HK-2 (cell line): ENCODE measurements at regions not wholly inside any gene's neighbourhood (a gene's known extent, or its start where the extent isn't known, plus 50 kb on each side); places are given as distances from the start of the nearest gene placed in this dataset.
A peak's percentile ranks its signal among the peaks of the same experiment; 100 is the strongest.
"Not testable (repeated sequence)": the region's sequence is repeated elsewhere in the genome, so short reads cannot be mapped to it uniquely, and the experiment has no call there.

Experiments used
- DNase-seq: peaks from one replicate; pipeline ENCODE4 v3.0.0-alpha.2; 2018; ENCODE audit not compliant: unreplicated experiment

DNA sequence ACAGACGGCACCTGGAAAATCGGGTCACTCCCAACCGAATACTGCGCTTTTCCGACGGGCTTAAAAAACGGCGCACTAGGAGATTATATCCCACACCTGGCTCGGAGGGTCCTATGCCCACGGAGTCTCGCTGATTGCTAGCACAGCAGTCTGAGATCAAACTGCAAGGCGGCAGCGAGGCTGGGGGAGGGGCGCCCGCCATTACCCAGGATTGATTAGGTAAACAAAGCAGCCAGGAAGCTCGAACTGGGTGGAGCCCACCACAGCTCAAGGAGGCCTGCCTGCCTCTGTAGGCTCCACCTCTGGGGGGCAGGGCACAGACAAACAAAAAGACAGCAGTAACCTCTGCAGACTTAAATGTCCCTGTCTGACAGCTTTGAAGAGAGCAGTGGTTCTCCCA, 64.5 kb downstream of the SLC30A10 start:
- DNase-seq: not testable (repeated sequence)

GRCh38 chr1:219862366-219862765, 66.0 kb downstream of the SLC30A10 start:
- DNase-seq: no peak

- DNase-seq: no peak
Measured at GRCh38 chr1:219858980-219859379, 69.4 kb downstream of the SLC30A10 start.

DNA sequence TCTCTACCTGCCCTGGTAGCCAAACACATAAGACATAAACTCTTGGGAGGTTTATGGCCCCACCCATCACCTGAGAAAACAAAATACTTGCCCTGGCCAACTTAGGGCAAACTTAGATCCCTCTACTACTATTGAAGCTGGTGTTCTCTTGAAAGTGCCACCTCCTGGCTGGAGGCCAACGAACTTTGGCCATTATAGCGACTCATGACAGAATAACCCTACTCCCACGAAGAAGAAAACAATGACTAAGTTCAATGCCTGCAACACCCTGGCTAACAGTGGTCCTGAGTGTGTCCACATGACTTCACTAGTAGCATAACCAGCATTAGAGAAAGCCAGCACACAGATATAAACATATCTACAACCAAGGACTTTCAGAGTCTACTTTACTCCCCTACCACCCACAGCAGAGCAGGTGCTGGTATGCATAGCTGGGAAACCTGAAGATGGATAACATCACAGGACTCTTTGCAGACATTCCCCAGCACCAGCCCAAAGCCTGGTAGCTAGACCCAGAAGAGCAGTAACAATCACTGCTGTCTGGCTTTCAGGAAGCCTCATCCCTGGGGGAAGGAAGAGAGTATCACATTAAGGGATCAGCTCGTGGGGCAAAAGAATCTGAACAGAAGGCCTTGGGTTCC, 81.0 kb downstream of the SLC30A10 start:
- no peak for DNase-seq

DNA sequence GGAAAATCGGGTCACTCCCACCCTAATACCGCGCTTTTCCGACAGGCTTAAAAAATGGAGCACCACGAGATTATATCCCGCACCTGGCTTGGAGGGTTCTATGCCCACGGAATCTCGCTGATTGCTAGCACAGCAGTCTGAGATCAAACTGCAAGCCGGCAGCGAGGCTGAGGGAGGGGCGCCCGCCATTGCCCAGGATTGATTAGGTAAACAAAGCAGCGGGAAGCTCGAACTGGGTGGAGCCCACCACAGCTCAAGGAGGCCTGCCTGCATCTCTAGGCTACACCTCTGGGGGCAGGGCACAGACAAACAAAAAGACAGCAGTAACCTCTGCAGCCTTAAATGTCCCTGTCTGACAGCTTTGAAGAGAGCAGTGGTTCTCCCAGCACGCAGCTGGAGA, 88.8 kb downstream of the SLC30A10 start:
- not testable (repeated sequence) for DNase-seq

- DNase-seq: no peak
Measured at GRCh38 chr1:219837994-219838294, 90.4 kb downstream of the SLC30A10 start.

- no peak for DNase-seq
Measured at GRCh38 chr1:219837274-219837993, 90.9 kb downstream of the SLC30A10 start.

GRCh38 chr1:219834314-219834917, 93.9 kb downstream of the SLC30A10 start:
- no peak for DNase-seq

- DNase-seq: no peak
Measured at GRCh38 chr1:219833214-219833815, 95.0 kb downstream of the SLC30A10 start.

DNA sequence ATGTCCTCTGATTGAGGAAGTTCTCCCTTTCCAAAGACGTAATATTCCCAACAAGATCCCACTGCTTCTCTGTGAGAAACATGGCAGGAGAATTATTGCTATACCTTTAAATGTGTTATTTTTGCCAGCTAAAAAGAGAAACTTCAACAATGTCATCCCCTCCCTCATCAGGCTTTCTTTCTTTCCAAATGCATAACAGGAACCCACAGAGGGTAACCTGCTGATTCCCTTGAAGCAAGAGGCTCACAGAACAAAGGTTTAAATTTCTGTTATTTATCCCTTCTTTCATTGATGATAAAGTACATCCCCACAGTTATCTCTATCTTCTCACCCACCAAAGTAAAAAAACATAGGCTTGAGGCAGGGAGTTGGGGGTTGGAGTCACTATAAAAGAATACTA, 102.1 kb downstream of the SLC30A10 start:
- DNase-seq: no peak

DNA sequence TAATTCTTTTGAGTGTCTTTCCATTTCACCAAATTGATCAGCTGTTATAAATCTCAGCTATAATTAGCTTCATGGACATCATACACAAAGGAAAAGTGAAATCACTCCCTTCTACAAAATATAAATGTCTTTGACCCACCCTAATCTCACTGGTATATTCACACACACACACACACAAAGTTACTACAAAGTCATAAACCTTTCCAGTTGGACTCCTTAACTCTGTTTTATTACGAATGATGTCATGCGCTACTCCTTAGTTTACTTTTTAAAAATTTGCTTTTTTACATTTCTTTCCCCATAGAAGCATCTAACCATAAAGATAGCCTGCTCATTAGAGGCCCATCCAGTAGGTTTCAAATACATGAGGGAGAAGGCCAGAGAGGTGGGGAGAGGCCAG, 103.0 kb downstream of the SLC30A10 start:
- no peak for DNase-seq

DNA sequence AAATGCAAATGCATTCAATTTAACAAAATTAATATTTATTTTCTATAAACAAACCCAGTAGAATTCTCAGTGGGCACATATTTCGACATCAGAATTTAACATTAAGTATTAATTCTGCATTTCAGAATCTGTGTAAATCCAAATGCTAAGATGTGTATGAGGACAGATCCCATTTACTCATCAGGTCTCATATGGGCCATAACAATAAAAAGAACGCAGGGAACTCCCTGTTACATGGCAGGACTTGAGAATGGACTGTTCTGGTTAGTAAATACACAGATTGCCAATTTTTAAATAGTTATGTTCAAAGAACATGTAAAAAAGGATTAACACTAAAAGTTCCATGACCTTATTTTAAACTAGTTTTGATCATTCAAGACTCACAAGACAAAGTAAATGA, 104.0 kb downstream of the SLC30A10 start:
- DNase-seq: no peak

- no peak for DNase-seq
Measured at GRCh38 chr1:219820551-219820950, 107.8 kb downstream of the SLC30A10 start.

DNA sequence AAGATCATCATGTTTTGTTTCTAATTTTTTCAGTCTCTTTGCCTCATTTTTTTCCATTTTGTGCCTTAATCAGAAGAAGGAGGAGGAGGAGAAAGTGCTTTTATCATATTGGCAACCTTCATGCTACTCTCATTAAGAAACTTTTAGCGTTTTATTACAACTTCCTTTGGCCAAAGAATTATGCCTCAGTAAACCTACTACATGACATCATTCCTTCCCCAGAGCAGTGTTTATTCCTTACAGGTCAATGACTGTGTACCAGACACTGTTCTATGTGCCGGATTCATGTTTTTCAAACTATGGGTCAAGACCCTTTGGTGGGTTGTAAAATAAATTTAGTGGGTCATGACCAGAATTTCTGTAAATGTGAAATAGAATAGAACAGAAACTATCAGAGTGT, 110.4 kb downstream of the SLC30A10 start:
- DNase-seq: no peak

- DNase-seq: no peak
Measured at GRCh38 chr1:219813294-219813693, 115.1 kb downstream of the SLC30A10 start.

- peak; percentile 46 for DNase-seq
Measured at GRCh38 chr1:219812491-219813203, 115.7 kb downstream of the SLC30A10 start.

DNA sequence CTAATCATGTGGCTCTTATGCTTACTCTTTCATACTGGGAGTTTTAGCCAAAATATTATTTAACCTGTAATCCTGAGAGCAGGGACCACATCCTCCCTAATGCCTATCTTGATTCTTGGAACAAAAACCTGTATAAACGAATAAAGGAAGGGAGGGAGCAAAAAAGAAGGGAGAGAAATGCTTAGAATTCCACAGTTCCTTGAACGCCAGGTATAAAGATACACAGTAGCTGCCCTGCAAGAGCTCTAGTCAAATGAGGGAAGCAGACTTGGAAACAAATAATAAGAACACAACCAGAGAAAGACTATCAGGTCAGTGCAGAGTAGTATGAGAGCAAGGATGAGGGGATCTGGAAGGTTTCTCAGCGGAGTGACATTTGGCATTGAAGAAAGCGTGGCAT, 116.3 kb downstream of the SLC30A10 start:
- DNase-seq: no peak

- no peak for DNase-seq
Measured at GRCh38 chr1:219810451-219810850, 117.9 kb downstream of the SLC30A10 start.

DNA sequence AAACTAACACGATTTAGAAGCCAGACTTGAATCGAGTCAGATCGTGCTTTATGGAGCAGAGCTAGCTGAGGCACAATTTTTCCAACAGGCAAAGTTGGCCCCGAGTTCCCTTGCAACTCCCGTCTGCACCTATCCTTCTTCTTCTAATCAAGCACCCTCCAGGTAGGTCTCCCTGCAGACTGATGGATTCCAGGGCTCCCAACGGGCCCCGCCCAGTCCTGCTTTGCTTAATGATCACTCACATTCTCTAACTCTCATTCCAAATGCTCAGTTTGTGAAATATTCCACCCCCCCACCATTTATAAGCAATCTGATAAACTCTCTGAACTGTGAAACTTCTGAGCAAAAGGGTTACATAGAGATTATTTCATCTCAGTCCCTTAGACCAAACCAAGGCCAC, 119.6 kb downstream of the SLC30A10 start:
- no peak for DNase-seq

GRCh38 chr1:219806642-219807041, 121.7 kb downstream of the SLC30A10 start:
- DNase-seq: no peak

DNA sequence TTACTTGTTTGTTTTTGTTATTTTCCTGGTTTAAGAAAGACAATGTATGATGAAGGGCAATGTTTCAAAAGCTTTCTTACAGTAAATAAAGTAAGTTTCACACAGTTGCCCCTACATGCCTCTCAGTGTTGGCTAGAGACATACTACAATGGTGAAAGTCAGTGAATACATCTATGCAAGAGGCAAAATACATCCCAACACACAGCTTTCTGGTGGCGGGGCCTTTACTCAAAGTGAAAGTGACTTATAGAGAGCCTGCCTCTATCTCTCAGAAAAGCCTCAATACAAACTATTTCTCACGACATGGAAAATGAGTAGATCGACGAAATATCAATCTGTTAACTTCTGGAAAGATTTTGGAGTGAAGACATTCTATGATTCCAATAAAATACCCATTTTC, 122.3 kb downstream of the SLC30A10 start:
- DNase-seq: no peak

DNA sequence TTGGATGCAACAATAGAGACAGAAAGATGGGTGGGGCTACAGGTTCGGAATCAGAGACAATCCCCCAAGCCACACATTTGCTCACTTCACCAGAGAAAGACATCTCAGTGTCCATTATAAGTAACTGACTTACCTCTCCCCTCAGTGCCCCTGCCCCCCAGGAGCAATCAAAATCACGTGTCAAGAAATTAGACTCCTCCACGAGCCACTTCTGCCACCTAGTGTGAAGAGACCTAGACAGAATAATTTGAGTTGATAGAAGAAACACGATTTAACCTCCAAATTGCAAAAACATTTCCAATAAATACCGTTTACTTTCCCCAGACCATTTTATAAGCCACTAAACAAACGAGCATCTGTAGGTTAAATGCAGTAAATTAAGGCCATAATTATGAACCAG, 123.2 kb downstream of the SLC30A10 start:
- no peak for DNase-seq
